Renal cortical epithelial cell (primary cell): ENCODE measurements at regions not wholly inside any gene's neighbourhood (a gene's known extent, or its start where the extent isn't known, plus 50 kb on each side); places are given as distances from the start of the nearest gene placed in this dataset.

Source experiments
- DNase-seq: peaks from one replicate; pipeline ENCODE4 v3.0.0-alpha.2; 2011; ENCODE audit warnings: low read depth

GRCh38 chr6:120230008-120230407 is 880.4 kb upstream of the MAN1A1 start:
- DNase-seq, result no peak

- DNase-seq, result no peak
Observed at GRCh38 chr6:120228297-120228696, 878.7 kb upstream of the MAN1A1 start.

DNA sequence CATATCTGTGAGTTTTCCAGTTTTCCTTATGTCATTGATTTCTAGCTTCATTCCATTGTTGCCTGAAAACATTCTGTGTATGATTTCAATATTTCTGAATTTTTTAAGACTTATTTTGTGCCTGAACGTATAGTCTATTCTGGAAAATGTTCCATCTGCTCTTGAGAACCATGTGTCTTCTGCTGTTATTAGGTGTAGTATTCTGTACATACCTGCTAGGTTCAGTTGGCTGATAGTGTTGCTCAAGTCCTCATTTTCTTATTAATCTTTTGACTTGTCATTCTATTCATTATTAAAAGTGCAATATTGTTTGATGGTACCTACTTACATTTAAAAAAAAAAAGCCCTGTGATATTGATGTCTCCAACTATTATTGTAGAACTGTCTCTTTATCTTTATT is 869.8 kb upstream of the MAN1A1 start:
- no peak for DNase-seq

- no peak for DNase-seq
Observed at GRCh38 chr6:120214088-120214499, 864.5 kb upstream of the MAN1A1 start.

- DNase-seq, result peak; percentile 9
Observed at GRCh38 chr6:120211955-120212792, 862.6 kb upstream of the MAN1A1 start.

DNA sequence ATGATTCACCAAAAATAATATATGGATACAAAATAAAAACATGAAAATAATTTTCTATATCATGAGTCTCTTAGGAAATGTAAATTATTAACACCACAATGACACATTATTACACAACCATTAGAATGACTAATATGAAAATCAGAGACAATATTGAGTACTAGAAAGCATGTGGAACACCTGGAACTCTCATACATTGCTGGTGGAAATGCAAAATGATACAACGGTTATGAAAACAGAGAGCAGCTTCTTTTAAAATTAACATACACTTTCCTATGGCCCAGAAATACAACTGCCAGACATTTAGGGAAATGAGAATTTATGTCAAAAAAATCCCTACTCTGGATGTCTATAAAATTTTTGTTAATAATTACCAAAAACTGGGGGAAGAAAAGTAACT is 853.3 kb upstream of the MAN1A1 start:
- DNase-seq, result no peak

- no peak for DNase-seq
Observed at GRCh38 chr6:120200853-120201252, 851.3 kb upstream of the MAN1A1 start.

DNA sequence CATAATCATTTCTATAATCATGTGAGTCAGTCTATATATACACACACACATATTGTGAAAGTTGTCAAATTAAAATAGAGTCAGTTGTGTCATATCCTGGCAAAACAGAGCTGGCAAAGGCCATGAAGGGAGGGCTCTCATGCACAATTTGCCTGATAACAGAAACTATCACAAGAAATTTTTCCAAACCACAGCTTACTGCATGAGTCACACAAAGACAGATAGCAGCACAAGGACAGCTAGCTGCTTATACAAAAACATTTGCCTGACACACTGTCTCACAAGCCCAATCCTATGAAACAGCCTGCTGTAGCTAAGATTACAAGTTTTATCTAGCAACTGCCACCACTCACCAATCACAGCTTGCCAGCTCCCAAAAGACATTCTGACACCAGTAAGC is 848.5 kb upstream of the MAN1A1 start:
- DNase-seq, result no peak

DNA sequence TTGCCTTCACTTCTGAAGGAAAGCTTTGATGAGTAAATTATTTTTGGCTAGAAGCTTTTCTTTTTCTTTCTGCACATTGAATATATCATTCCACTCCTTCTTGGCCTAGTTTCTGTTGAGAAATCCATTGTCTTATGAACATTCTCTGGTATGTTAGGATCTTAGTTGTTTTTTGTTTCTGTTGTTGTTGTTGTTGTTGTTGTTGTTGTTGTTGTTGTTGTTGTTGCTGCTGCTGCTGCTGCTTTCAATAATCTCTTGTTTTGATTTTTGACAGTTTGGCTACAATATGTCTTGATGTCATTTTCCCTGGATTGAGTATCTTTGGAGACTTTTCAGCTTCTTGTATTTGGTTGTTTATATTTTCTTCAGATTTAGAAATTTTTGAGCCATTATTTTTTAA is 836.5 kb upstream of the MAN1A1 start:
- DNase-seq, result no peak

DNA sequence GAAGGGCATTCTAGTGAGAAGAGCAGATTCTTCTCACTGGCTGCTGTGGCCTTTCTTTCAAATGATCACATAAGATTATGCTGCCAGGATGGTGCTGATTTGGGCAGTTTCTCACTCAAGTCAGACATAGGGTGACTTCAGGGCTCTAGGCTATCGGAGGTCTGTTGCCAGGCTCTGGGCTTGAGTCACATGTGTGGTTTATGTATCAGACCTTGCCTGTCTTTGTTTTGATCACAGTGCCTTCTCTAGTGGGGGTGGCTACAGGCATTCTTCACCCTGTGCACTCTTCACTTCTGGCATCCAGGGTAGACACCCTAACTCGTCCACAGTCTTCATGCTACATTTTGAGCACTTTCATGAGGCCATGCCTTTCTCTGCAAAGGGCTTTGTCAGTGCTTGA is 823.7 kb upstream of the MAN1A1 start:
- DNase-seq, result no peak

- no peak for DNase-seq
Observed at GRCh38 chr6:120164531-120164930, 815.0 kb upstream of the MAN1A1 start.

- no peak for DNase-seq
Observed at GRCh38 chr6:120157873-120158272, 808.3 kb upstream of the MAN1A1 start.

DNA sequence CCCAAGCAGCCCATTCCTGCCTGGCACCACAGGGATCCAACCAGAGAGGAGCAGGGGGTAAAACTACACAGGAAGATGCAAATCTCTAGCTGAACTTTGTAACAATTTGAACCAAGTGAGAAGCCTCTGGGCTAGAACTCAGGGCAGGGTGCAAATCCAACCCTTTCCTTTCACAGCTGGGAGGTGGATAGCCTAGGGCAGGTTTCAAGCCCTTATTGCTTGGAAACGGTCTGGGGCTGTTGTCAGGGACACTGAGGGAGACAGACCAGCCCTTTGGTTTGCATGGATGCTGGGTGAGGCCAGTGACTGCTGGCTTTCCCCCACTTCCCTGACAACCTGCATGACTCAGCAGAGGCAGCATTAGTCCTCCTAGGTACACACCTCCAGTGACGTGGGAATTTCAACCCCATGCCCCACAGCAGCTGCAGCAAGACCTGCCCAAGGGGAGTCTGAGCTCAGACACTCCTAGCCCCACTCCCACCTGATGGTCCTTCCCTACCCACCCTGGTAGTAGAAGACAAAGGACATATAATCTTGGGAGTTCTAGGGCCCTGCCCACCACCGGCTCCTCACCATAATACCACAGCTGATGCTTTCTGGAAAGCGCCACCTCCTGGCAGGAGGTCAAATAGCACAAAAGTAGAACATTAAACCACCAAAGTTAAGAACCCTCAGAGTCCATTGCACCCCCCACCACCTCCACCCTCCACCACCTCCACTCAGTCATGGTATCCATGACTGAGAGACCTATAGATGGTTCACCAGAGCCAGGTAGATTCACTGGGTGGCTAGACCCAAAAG is 797.7 kb upstream of the MAN1A1 start:
- no peak for DNase-seq

GRCh38 chr6:120141601-120142000 is 792.0 kb upstream of the MAN1A1 start:
- DNase-seq, result no peak

DNA sequence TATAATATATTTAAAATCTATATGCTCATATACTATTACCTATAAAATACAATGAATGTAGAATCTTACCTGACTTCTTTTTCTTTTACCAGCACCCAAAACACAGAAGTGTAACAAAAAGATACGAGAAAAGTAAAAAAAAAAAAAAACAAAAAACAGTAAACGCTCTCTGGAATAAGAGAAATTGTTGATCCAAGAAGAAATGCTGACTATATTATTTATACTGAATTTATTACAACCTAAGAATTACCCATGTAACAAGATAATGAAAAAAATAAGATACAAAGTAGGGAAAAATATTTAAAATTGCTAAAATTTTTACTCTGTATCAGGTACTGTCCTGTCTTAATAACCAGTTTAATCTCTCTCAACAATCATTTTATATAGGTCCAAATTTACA is 787.9 kb upstream of the MAN1A1 start:
- DNase-seq, result no peak

GRCh38 chr6:120129228-120129627 is 779.7 kb upstream of the MAN1A1 start:
- DNase-seq, result no peak

- DNase-seq, result no peak
Observed at GRCh38 chr6:120122401-120122800, 772.8 kb upstream of the MAN1A1 start.

DNA sequence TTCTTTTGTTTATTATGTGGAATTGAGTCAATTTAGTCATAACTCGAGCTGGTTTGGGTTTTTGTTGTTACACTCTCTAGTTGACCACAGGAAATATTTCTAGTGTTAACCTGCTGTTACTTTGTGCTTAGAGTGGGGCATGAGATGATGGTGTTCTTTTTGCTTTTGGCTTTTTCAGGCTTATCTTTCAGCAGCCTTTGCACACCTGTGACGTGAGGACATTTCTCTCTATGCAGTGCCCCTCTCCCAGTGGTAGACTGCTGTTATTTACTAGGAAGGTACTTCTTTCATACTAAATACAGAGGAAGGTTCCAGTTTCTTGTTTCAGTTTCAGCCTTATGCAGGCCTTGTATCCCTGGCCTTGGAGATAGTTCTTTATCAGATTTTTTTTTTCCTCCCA is 766.8 kb upstream of the MAN1A1 start:
- no peak for DNase-seq

DNA sequence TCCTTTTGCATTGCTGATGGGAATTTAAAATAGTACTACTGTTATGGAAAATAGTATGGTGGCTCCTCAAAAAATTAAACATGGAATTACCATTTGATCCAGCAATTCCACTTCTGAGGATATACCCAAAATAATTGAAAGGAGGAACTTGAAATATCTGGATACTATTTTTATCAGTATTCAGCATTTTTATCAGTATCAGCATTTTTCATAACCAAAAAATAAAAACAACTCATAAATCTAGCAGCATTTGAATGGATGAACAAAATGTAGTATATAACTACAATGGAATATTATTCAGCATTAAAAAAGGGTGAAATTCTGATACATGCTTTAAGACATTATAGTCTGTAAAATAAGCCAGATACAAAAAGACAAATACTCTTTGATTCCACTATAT is 763.4 kb upstream of the MAN1A1 start:
- DNase-seq, result no peak

GRCh38 chr6:120111001-120111400 is 761.4 kb upstream of the MAN1A1 start:
- no peak for DNase-seq

DNA sequence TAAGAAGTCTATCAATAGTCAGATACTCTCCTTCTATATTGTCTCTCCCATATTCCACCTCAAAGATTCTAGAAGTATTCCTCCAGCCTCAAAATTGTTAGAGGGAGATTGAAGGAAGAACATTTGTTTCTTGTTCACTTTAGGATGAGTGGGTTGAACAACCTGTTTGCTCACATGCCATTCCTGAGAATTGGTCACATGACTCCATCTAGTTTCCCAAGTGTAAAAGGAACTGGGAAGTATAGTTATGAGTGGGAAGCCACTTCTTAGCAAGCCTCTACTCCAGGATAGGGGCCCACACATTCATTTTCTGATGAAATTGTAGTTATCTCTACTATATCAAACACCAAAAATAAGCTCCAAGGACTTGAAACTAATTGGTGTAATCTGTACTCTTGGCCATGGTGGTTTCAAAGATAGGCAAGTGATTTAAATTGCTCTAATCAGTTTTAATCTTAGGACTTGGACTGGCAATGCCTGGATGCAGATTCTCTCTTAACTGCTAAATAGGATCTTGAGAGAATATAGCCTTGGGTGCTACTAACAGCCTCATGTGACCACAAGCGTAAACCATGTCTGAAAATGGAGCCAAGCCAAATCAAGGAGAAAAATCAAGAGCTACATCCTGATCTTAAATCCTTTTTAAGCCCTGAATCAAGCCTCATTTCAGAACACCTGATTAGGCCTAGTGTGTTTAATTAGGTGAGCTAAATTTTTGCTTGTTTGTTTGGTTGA is 758.7 kb upstream of the MAN1A1 start:
- peak; percentile 1 for DNase-seq

GRCh38 chr6:120103618-120104017 is 754.1 kb upstream of the MAN1A1 start:
- DNase-seq, result no peak
